Vagina (tissue), 2 donors: ENCODE measurements at regions not wholly inside any gene's neighbourhood (a gene's known extent, or its start where the extent isn't known, plus 50 kb on each side); places are given as distances from the start of the nearest gene placed in this dataset.

Source experiments
- DNase-seq, 2 donors: peaks; one replicate each; pipeline ENCODE4 v3.0.0-alpha.2; 2017; ENCODE audit errors: extremely low spot score in 2 of 2
- H3K27ac ChIP-seq: fragments of 200-600 bp; sonication (generic); one replicate; pipeline ENCODE4 v1.5.1; 2019
- H3K27me3 ChIP-seq: fragments of 200-600 bp; sonication (generic); one replicate; pipeline ENCODE4 v1.5.1; 2019
- H3K36me3 ChIP-seq, 2 donors: fragments of 200-600 bp; sonication (generic); one replicate each; pipeline ENCODE4 v1.5.1; 2017 to 2019
- H3K4me1 ChIP-seq: fragments of 200-600 bp; sonication (generic); one replicate; pipeline ENCODE4 v1.5.1; 2019
- H3K4me3 ChIP-seq, 2 donors: fragments of 200-600 bp; sonication (generic); 1 replicate in 1 of 2; 2 replicates in 1 of 2; pipeline ENCODE4 v1.5.1; 2016 to 2019
- H3K9me3 ChIP-seq: fragments of 200-600 bp; sonication (generic); one replicate; pipeline ENCODE4 v1.5.1; 2019
- POLR2A ChIP-seq, 2 donors: fragments of 450-650 bp; IDR thresholded peaks; one replicate each; pipeline ENCODE4 v1.6.1; 2017; ENCODE audit warnings: antibody characterized with exemption in 2 of 2, mild to moderate bottlenecking in 2 of 2, moderate library complexity in 2 of 2
- POLR2AphosphoS5 ChIP-seq, 2 donors: sonication (generic); formaldehyde crosslinking; IDR thresholded peaks; one replicate each; pipeline ENCODE4 v1.9.0; 2017; ENCODE audit warnings: antibody characterized with exemption in 2 of 2, mild to moderate bottlenecking in 2 of 2, low read depth in 1 of 2; ENCODE audit not compliant: insufficient read depth in 1 of 2
- intact Hi-C: fragments of 100-400 bp; cut with DNase I; formaldehyde crosslinking; loops from one replicate; pipeline ENCODE4 v1.15.1; 2023
- TF ChIP-seq, protein P1 (sequence below), 3 experiments: fragments of 450-650 bp in 2 of 3; fragments of 200-600 bp in 1 of 3; sonication (generic) in 1 of 3; IDR thresholded peaks; one replicate each; pipeline ENCODE4 v1.5.1; 2017 to 2019; ENCODE audit warnings: antibody characterized with exemption in 3 of 3, mild to moderate bottlenecking in 2 of 3, moderate library complexity in 2 of 3

DNA sequence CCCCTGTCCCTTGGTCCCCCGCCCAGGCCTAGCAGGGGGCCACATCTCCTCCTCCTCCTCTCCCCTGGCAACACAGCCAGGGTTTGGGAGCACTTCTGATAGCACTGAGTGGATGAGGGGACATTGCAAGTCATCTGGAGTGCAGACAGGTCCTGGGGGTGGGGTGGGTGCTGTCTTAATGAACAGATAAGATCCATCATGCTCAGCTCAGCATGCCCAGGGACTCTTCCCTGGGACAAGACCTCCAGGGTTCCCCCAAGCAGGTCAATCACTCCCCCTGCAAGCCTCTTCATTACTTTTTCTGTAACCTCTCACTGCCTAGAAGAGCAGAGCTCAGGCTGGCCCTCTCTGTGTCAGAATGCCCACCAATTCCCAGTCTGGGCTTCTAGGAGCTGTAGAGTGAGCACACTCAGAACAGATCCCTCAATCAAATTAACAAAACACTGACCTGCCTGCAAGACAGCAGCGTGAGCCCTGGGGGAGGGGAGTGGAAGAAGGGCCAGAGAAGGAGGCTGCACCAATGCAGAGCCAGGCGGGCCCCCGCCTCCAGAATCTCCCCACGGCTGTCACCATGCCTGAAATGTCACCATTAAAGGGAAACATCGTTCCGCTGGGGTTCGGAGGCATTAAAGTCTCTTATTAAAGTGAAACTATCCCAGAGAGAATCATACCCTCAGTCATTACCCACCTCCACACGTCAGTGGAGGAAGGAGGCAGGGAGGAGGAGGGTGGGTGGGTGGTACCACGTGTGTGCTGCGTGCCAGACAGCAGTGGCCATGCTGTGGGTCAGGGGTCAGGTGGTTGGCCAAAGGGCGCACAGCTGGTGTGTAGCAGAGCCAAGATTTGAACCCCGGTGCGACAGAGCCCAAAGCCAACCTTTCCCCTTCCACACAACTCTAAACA is 114.7 kb upstream of the LINGO1 start:
- TF ChIP-seq, protein P1, sequence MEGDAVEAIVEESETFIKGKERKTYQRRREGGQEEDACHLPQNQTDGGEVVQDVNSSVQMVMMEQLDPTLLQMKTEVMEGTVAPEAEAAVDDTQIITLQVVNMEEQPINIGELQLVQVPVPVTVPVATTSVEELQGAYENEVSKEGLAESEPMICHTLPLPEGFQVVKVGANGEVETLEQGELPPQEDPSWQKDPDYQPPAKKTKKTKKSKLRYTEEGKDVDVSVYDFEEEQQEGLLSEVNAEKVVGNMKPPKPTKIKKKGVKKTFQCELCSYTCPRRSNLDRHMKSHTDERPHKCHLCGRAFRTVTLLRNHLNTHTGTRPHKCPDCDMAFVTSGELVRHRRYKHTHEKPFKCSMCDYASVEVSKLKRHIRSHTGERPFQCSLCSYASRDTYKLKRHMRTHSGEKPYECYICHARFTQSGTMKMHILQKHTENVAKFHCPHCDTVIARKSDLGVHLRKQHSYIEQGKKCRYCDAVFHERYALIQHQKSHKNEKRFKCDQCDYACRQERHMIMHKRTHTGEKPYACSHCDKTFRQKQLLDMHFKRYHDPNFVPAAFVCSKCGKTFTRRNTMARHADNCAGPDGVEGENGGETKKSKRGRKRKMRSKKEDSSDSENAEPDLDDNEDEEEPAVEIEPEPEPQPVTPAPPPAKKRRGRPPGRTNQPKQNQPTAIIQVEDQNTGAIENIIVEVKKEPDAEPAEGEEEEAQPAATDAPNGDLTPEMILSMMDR (IDR thresholded peaks at IDR 0.05), result no peak
- no peak for TF ChIP-seq POLR2A (IDR thresholded peaks at IDR 0.05)
- no peak for TF ChIP-seq POLR2AphosphoS5 (IDR thresholded peaks at IDR 0.05; ENCODE audit: insufficient read depth in 1 of 2, low read depth in 1 of 2)
- Histone ChIP-seq H3K9me3 (no peaks in the 10 kb centered on the region), H3K36me3 (no peaks in the 10 kb centered on the region), H3K4me1 (peaks cover 6% of the 10 kb centered on the region), H3K27me3 (no peaks in the 10 kb centered on the region), H3K27ac (no peak overlapping the region), H3K4me3 (no peak overlapping the region)
- DNase-seq, result no peak
- intact Hi-C loops, result no loop called here

DNA sequence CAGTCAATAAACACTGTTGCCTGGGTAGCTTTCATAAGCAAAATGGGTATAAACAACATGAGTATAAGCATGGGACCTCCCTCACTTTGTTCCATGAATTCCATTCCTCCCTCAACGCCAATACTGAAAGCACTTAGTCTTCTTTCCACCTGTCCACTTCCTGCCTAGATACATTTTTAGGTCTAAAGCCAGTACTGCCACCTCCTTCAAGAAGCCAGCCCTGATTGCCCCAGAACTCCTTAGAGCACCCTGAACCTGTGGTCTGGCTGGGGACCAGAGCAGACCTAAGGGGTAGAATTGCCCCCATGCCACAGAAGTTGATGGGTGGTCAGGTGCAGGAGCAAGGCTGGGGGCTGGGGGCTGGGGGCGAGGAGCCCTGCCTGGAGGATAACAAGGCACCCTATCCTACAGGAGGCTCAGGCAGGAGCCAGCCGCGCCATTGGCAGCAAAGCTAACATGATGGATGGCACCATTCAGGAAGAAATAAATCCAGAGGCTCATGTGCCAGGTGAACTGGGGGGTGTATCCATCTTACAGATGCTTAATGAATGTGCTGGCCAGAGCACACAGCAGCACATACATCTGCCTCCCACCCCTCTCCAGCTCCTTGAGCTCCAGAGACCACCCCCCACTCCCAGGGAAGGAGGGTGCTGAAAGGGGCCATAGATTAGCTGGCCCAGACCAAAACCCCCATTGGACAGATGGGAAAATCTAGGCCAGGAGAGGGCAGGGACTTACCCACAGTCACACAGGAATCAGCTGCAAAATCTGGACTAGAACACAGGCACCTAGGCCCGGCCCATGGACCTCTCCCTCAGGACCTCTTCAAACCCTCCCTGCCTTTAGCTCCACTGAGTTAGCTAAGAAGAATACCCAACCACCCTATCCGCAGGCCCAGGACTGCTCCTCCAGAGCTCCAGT is 113.8 kb upstream of the LINGO1 start:
- Histone ChIP-seq H3K36me3 (no peaks in the 10 kb centered on the region), H3K27ac (no peak overlapping the region), H3K27me3 (no peaks in the 10 kb centered on the region), H3K4me3 (no peak overlapping the region), H3K4me1 (peaks cover 6% of the 10 kb centered on the region), H3K9me3 (no peaks in the 10 kb centered on the region)
- DNase-seq, result no peak
- no peak for TF ChIP-seq POLR2A (IDR thresholded peaks at IDR 0.05)
- TF ChIP-seq, protein P1 (IDR thresholded peaks at IDR 0.05), result no peak
- no peak for TF ChIP-seq POLR2AphosphoS5 (IDR thresholded peaks at IDR 0.05; ENCODE audit: insufficient read depth in 1 of 2, low read depth in 1 of 2)
- intact Hi-C loops, result no loop called here

DNA sequence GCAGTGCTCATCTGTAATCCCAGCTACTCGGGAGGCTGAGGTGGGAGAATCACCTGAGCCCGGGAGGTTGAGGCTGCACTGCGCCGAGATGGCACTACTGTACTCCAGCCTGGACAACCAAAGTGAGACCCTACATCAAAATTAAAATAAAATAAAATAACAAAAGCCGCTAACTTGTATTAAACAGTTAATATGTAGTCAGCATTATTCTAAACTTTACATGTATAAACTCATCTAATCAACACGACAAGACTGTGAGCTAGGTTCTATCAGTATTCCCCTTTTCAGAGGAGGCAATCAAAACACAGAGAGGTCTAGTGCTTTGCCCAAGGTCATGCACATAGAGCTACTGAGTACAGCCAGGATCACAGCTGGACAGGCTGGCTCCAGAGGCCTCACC is 111.7 kb upstream of the LINGO1 start:
- peaks cover 6% of the 10 kb centered on the region for H3K4me1 ChIP-seq
- intact Hi-C loops, result no loop called here
- H3K36me3 ChIP-seq, result no peaks in the 10 kb centered on the region
- H3K4me3 ChIP-seq, result no peak overlapping the region
- H3K27ac ChIP-seq, result no peak overlapping the region
- no peaks in the 10 kb centered on the region for H3K9me3 ChIP-seq
- TF ChIP-seq, protein P1 (IDR thresholded peaks at IDR 0.05), result no peak
- TF ChIP-seq POLR2A (IDR thresholded peaks at IDR 0.05), result no peak
- no peak for TF ChIP-seq POLR2AphosphoS5 (IDR thresholded peaks at IDR 0.05; ENCODE audit: insufficient read depth in 1 of 2, low read depth in 1 of 2)
- no peaks in the 10 kb centered on the region for H3K27me3 ChIP-seq
- no peak for DNase-seq

DNA sequence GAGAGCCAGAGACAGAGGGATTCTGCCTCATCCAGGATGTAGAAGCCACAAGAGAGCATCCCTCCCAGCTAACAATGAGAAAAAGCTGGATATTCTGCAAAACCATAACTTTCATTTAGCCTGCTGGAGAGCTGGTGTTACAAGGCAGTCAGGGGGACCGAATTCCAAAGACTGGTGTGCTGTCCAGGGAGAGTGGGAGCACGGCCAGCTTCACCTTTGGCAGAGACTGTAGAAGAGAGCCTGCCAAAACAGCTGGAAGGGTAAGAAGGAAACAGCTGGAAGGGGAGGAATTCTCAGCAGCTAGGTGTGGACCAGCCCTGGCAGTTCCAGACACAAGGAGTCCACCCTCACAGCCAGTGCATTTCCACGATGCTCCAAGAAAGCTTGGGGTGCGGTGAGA is 109.9 kb upstream of the LINGO1 start:
- intact Hi-C loops, result no loop called here
- no peaks in the 10 kb centered on the region for H3K9me3 ChIP-seq
- TF ChIP-seq, protein P1 (IDR thresholded peaks at IDR 0.05), result no peak
- TF ChIP-seq POLR2A (IDR thresholded peaks at IDR 0.05) (no peak), POLR2AphosphoS5 (IDR thresholded peaks at IDR 0.05; ENCODE audit: insufficient read depth in 1 of 2, low read depth in 1 of 2) (no peak)
- H3K4me3 ChIP-seq, result no peak overlapping the region
- no peak overlapping the region for H3K27ac ChIP-seq
- H3K27me3 ChIP-seq, result no peaks in the 10 kb centered on the region
- no peak for DNase-seq
- peaks cover 2% of the 10 kb centered on the region for H3K4me1 ChIP-seq
- no peaks in the 10 kb centered on the region for H3K36me3 ChIP-seq
